GM19468 (cell line): ENCODE measurements at regions not wholly inside any gene's neighbourhood (a gene's known extent, or its start where the extent isn't known, plus 50 kb on each side); places are given as distances from the start of the nearest gene placed in this dataset.

Experiments used
- ATAC-seq: cut with Tn5 transposase; IDR thresholded peaks from one replicate; pipeline ENCODE4 v1.9.1; 2021; ENCODE audit warnings: mild to moderate bottlenecking, moderate library complexity, moderate number of reproducible peaks; ENCODE audit not compliant: unreplicated experiment; ENCODE audit errors: extremely low read depth

DNA sequence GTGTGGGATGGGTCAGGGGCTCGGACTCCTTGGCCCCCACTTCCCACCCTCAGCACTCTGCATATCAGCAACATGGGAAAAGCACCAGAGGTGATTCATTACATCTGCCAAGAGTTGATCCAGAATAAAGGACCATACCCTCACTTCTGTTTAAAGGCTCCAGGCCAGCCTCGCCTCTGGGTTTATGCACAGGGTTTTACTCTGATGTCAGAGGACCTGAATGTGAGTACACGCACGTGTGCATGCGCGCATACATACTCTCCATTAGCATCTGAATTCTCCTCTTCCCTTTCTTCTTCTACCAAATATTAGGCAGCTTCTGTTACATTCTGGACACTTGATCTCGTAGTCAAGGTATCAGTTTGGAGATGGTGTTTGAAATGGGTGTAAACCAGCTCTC, 114.7 kb upstream of the SPTLC3 start:
- no peak for ATAC-seq

DNA sequence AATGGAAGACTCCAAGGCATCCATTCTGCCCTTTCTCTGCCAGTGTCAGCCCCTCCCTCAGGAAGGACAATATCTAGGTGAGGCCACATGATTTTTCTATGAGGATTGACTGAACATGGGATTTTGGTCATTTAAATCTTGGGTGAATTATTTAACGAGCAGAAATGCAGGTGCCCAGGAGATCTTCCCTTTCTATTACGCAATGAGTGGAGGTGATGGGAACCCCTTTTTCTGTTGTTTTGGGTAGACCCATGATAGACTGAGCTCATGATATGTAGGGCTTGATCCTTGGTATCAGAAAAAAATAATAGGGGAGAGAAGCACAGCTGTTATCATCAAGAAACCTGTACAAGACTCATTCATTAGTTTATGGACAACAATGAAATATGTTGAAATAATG, 112.6 kb upstream of the SPTLC3 start:
- no peak for ATAC-seq

DNA sequence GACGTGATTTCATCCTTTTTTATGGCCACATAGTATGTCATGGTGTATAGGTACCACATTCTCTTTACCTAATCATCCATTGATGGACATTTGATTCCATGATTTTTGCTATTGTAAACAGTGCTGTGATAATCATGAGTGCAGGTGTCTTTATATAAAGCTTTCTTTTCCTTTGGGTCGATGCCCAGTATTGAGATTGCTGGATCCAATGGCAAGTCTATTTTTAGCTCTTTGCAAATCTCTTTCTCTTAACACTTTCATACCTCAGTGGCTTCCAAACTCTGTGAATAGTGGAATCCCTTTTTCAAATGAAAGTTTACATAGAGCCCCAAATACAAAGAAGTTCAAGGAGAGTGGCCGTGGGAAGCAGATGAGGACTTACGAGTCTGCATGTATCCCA, 105.8 kb upstream of the SPTLC3 start:
- no peak for ATAC-seq

DNA sequence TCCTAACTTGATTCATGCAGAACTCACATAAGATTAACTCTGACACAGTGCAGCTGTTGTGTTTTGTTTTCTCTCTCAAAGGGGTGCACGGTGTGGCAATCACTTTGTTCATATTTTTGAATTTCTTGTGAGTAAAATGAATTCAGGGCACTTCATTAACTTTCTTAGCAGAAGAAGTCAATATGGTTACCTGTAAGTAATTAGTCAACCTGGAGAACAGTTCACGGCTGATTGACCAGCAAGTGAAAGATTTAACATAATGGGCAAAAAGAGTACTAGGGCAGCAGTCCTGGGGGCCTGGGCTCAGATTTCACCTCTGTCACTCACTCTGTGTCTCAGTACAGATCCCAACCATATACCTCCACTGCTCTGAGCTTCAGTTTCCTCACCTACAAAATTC, 102.4 kb upstream of the SPTLC3 start:
- ATAC-seq = no peak

DNA sequence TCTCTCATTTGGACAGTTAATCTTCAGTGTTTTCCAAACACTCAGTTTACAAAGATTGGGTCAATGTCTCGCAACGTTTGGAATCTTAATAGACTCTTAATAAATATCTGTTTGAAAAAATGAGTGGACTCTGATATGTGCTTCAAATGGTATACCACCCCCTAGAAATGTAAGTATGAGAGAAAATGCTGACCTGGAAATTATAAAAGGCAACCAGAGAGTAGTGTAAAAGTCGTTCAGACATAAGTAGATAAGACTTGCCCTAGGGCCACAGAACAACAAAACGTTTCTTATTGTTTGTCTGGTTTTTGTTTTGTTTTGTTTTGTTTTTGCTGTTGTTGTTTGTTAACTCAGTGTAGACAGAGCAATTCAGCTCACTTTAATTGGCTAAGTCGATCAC, 97.4 kb upstream of the SPTLC3 start:
- no peak for ATAC-seq

DNA sequence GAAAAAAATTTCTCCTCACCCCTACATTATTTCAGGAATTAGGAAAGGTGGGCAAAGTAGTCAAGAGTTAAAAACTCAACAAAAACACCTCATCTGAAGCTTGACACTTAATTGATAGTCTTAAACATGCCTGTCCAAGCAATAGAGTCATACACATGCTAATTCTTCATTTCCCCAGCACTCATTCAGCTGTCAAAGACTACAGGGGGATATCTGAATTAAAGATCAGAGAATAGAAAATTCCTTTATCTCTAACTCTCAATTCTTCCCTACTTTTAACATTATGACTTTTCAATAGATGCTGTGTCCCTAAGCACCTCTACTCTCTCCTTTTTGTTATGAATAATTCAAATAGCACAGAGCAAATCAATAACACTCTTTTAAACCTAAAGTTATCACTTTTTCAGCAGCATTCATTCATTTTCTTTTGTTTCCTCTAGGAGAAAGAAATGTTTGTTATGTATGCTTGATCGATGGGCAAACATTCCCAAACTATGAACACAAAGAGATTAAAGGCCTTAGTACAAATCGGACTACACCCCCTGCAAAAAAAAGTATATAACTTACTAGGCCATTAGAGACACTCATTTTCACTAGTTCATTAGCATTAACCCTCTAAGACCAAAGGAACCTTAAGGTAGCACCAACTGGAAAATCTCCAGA, 94.9 kb upstream of the SPTLC3 start:
- no peak for ATAC-seq

DNA sequence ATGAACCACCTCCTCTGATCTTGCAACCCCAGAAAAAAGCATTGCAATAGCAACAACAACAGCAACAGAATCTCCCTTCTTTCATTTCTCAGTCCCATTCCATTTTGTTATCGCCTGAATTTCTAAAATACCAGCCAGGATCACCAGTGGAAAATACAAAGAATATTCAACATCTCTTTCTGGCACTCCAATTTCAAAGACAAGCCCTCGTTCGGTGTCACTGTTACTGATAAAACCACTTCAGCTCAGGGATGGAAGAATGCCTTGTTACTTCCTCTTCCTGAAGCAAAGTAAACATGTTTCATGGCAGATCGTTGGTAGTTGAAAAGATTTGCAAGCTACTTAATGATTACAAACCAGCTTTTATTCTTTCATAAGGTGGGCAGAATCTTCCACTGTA, 94.0 kb upstream of the SPTLC3 start:
- no peak for ATAC-seq

DNA sequence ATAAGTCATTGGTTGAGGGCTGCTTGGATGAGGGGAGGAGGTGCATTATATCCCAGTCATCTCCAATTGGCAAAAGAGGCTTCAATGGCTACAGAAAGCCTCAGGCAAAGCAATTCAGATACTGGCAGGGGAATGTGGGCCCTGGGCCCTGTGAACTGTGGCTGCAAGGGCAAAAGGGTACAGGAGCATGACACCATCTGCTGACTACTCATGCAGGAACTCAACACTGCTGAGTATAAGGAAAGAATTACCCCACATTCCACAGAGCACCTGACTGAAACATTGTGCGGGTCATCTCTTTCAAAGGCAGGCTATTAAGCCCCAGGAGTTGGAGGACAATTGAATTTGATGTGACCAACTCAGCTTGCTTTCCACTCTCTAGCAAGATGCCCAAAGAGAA, 92.1 kb upstream of the SPTLC3 start:
- ATAC-seq = no peak

DNA sequence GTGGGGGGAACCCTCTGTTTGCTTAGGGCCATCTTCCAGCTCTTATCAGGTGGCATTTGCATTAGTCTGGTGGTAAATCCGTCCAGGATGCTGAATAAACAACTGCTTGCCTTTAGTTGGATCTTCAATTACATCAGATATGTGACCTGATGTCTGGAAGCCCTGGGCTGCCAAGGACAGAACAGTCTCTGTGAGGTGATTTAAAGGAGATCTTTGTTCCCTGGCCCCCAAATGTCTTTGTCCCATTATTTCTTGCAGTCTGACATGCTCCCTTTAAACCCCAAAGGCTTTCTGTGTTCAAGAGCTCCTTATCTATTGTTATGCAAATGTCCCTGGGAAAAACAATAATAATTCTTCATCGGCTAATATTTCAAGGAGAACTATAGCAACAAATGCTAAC, 84.6 kb upstream of the SPTLC3 start:
- no peak for ATAC-seq

DNA sequence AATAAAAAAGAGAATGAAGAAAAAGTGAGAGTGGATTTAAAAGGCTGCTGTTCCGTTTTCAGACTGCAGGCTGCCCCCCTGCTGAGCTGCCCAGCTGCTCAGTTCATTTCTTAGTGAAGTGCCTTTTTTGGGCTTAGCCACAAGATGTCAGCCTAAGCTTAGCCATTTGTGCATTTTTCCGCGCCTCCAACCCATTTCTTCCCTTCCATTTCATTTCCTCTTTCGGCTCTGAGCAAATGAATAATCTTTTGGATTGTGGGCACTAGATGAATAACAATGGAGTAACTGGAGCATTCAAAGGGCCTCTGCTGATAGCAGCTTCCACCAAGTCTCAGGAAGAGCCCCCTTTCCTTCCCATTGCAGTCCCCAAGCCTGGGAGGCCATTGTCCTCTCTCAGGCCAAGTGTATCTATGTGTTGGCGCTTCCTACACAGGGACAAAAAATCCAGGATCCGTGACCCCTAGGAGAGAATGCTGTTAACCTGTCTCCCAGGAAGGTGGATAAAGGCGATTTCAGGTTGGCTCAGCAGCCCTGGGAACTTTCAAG, 83.5 kb upstream of the SPTLC3 start:
- peak; percentile 96 for ATAC-seq

DNA sequence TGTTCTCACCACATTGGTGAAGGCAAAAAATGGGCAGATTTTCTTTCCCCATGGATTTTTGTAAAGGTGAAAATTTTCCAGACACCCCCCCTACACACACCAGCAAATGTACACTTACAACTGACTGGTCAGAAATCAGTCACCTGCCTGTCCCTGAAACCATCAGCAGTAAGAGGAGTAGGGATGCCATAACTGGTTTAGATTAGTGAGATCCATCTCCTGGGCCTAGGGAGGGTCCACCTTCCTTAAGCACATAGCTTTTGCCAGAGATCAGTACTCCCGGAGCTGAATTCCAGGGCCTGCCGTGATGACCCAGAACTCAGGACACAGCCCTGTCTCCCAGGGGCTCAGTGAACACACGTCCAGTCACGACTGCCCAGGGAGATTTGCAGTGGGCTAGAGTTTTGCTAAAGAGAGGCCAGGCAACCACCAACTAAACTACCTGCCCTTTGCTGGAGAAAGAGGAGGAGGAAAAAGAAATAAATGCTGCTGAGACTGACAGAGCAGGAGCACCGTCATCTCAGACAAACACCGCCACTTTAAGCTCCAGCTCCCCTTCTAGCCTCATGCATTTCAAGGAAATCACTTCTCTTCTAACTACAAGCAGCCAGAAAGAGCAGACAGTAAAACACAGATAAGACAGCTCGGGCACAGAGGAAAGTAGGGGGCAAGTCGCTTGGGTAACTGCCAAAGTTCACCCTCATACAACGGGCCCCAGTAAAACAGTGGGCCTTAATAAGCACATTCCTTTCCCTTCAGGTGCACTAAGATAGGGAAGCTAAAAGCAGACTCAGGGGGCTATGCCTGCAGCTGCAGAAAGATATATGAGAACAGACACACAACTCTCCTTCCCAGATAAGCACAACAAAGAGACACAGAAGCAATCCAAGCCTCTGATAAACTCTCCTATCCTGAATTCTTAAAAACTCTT, 82.6 kb upstream of the SPTLC3 start:
- ATAC-seq = no peak

DNA sequence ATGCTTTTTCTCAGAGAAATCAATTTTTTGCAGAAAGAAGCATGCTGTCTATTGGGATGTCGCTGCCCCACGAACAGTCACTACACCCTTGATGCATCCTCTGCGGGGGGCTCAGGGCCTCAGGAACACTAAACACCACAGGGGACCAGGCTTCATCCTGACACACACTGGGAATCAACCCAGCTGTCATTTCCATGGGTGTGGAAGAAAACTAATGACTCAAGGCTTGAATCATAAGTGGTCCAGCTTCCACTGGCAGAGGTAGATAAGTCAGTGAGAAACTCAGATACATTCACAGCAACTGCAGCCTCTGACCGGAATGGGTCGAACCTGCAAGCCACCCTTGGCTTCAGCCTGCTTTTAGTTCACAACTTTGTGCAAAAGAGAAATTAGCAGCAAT, 81.3 kb upstream of the SPTLC3 start:
- ATAC-seq = no peak

DNA sequence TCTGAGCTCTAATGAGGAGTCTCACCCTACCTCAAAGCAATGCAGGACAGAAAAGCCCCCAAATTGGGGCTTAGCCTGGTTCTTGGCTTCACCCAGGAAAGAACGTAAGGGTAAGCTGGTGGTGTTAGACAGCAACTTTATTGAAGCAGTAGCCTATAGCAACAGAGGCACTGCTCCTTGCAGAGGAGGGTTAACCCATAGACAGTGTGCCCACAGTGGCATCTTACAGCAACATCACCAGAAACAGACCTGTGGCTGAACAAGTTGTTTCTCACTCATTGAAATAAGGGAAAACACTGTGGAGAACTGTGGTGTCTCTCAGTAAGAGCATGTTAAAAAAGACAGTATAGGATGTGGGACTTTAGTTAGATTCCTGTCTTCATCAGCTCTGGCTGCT, 80.4 kb upstream of the SPTLC3 start:
- ATAC-seq = no peak

DNA sequence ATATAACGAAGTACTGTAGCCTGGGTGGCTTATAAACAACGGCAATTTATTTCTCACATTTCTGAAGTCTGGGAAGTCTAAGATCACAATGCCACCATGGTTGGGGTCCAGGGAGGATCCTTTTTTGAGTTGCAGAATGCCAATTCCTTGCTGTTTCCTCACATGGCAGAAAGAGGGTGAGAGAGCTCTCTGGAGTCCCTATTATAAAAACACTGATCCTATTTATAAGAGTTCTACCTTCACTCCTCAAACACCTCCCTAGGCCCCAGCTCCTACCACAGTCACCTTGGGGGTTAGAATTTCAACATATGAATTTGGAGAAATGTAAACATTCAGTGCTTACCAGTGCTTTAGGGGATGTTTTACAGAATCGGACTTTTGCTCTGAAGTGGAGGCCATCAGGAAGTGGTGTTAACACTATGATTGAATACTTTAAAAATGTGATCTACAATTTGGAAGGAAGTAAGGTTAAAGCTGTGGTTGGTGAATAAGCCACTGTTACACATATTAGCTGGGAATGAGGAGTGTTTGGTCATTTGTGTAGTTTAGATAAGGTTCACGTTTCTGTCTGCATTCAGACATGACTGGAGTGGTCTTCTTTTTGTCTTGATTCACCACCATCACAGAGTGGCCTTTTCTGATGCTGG, 79.9 kb upstream of the SPTLC3 start:
- ATAC-seq = no peak

DNA sequence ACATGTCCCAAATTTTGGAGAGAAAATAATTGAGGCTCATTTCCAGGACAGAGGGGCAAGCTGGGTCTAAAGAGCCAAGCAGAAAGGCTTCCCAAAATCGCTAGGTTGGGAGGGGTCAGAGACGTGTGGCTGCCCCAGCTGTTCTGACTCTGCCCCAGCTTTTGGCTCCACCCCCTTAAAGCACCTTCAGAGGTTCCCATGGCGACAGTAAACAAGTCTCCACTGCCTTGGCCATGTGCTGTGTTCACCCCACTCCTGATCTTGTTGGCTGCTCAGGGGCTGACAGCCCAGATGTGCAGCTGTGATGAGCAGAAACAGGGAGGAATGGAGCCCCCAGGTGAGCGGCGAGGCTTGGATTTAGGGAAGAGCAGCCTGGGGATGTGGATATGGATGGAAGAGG, 72.8 kb upstream of the SPTLC3 start:
- no peak for ATAC-seq

DNA sequence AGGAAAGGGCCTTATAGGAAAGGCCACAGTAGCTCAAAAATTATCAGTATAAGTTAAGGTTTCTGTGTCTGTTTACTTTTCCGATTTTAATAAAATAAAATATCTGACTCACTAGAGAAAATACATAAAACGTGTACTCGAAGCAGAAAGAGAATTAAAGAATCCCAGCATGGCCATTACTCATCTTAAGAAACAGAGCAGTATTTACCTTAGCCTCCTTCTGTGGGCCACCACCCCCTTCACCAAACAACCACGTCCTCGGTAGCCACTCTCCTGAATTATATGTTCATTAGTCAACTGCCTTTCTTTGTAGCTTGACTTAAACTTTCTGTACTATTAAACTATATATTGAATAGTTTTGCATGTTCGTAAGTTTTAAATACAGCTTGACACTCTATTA, 72.2 kb upstream of the SPTLC3 start:
- no peak for ATAC-seq

DNA sequence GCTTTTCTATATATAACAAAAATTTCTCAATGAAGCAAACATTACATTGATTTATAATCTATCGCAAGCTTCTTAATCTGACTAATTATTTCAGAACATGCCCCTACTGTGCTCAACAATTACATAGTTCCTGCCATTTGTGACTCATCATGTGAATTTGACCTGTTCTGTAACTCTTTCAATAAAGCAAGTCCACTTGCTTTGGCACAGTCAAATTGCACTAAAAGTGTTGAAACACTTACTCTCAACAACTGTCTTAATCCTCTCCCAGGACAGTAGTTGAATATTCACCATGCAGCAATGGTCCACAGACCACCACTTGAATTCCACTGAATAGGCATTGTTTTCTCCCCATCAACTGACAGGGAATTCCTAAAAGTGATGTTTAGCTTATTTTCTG, 67.7 kb upstream of the SPTLC3 start:
- no peak for ATAC-seq

DNA sequence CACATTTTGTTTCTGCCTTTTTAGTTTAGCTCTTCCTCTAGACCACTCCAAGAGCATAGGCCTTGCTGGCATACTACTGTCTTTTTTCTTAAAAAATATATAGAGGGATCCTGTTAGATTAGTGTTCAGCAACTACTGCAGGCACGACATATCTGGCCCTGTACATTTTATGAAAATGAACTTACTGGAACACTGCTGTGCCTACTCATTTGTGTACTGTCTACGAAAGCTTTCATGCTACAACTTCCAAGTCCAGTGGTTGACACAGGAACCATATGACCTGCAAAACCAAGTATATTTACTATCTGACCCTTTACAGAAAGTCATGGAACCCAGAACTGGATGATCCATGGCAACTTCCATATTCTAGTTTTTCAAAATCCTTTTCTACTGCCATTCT, 66.6 kb upstream of the SPTLC3 start:
- ATAC-seq = no peak

DNA sequence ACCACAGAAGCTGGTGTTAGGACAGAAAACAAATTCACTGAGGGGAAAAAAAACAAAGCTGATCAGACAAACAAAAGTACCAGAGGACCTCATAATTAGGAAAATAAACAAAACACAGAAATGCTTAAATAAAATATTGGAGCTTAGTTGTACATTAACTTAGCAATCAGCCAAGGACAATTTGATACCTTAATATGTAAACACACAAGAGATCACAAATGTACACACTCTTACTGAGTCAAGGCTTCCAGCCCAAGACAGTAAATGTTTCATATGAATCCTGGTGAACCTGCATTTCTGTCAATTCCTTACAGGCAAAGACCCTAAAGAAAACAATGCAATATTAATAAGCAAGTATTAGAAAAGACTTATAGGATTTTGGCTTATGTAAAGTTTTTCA, 62.0 kb upstream of the SPTLC3 start:
- ATAC-seq = no peak

DNA sequence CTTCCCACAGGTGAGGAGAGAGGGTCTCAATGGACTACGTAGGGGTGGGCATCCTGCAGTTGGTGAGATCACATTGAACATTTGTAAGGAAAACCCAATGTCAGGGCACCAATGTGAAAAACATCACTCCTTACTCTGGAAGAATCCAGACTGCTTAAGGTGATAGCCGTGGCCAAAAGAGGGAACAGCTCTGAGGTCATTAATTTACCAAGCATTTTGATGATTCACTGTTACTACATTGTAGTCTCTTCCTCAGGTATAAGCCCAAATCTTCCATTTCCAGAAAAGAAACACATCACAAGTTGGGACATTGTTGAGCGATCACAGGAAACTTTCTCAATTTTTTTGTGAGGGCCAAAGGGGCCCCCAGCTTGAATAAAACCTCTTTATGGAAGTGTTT, 61.1 kb upstream of the SPTLC3 start:
- no peak for ATAC-seq

DNA sequence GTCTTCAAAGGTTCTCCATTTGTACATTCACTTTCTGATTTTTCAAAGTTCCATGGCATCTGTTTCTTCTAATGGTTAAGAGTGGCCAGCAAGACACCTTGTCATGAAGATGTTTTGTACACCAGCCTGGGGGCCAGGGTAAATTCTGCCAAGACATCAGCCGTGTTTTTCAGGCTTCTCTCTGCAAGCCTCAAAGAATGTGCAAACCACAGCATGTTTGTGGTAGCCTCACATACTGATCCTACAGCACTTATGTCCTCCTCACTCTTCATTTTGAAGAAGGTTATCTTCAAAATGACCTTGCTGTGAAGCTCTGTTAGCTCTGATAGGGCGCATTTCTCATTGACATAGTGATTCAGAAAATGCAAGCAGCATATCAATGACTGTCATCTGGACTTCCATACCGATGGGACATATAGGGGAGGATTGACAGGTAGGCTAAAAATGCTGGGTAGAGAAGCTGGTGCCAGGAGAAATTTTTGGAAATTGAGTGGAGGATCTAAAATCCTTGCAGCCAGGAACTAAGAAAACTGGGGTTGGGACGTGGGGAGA, 59.3 kb upstream of the SPTLC3 start:
- no peak for ATAC-seq
